Right renal pelvis (tissue), 4 donors: ENCODE measurements at regions not wholly inside any gene's neighbourhood (a gene's known extent, or its start where the extent isn't known, plus 50 kb on each side); places are given as distances from the start of the nearest gene placed in this dataset.

ENCODE experiments used
- DNase-seq, 4 donors: peaks; one replicate each; pipeline ENCODE4 v3.0.0-alpha.2; 2013; ENCODE audit warnings: low read depth in 4 of 4, low spot score in 3 of 4, missing footprints in 1 of 4

DNA sequence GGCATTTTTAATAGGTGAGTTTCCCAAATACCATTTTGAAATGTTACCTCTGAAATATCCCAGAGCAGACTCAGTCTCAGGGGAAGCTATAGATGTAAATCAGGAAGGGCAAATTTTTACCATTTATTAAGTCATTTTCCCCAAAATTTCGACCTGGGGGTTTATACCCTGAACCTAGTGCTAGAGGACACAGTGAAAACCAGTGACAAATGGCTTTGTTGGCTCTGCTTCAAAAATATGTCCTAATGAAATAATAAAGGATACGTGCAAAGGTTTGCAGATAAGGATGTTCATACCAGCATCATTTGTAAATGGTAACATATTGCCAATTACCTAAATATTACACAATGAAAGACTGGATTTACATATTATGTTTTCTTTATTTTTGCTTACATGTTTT lies 546.7 kb upstream of the ADAMTS9 start:
- no peak for DNase-seq

GRCh38 chr3:65233561-65233960 lies 545.8 kb upstream of the ADAMTS9 start:
- DNase-seq = no peak

DNA sequence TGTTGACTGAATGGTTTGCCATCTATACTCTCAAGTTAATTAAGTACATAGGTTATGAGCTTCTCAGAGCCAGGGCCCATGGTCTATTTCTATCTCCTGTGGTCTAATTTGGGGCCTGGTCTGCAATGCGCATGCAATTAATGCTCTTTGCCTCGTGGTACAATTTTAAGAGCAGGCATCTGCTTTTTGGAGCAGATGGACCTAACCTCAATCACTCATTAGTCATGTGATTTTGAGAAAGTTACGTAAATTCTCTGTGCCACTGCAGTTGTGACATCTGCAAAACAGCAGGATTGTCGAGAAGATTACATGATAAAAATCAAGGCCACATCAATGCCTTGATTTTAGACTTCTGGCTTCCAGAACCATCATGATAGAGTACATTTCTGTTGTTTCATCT lies 543.7 kb upstream of the ADAMTS9 start:
- no peak for DNase-seq

DNA sequence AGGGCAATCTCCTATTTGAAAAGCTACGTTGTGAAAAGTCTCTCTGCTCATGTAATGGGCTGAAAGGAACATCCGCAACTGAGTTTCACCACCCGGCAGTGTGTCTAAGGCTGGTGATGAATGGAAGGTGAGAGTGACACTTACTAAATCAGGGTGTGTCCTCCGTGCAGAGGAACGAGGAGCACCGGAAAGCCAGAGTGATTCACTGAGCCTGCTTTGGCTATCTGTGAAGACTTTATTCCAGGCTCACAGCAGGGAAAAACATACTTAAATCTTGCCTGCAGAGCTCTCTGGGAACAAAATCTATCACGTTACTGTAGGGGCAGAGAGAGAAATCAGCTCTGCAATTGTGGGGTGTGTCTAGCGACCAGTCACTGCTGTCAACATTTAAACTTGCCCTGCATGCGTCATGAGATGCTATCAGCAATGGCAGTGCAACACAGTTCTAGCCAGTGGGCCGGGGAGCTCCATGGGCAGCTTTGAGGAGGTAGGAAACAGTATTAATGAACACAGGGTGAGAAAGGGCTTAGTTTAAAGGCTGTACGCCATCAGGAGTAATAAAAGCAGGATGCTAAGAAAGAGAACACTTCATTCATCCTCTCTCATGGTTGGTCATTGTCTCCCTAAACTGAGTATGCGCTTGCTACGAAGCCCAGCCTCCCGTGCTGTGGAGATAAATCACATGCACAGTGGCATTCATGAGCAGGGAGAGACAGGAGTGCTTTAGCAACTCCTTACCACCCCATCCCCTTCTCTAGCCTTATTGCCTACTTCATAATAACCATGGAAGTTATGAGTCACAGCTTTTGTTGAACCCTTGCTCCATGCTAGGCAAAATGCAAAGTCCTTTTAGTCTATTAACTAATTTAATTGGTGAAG lies 542.7 kb upstream of the ADAMTS9 start:
- no peak for DNase-seq

DNA sequence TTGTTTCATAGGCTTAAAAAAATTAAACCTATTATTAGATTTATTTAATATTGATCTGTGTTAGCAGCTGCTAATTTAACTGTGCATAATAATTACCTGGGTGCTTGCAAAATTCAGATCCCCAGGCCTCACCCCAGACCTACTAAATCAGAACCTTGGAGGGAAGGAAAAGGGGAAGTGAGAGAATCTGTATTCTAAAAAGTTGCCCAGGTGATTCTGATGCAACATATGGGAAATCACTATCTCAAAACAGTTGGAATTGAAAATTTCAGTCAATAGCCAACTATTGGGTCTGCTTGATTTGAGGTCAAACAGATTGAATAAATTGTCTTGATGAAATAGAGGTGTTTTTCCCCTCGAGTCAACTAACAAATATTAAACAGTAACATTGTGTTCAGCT lies 538.5 kb upstream of the ADAMTS9 start:
- no peak for DNase-seq

DNA sequence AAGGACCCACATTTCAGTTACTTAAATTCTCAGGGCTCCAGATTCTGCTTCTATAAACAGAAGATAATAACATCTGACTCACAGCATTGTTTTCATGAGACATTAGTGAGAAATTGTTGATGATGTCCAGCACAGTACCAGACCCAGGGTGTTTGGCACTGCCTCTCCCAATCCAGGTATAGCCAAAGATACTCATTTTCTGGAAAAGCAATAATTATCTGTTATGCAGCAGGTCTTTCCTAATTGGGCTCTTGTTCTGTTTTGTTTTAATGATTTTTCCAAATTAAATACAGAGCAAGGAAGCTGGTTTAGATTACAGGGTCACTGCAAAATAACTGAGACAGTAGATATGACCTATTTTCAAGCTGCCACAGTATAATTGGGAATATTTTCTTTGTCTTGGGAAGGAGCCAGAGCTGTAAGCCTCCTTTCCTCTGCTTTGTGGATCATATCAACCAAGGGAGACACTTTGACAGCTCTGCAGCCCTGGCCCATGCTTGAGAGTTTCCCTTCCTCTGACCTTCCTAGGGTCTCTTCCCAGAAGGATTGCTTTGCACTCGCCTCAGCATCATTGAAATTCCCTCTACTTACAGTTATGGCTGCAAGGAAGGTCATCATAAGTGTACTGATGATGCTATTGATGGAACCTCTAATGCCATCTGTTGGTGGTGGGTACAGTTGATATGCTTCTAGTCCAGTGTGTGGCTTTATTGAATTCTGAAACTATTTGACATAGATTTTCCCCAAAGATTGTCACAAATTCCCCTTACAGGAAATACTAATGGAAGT lies 522.4 kb upstream of the ADAMTS9 start:
- no peak for DNase-seq

DNA sequence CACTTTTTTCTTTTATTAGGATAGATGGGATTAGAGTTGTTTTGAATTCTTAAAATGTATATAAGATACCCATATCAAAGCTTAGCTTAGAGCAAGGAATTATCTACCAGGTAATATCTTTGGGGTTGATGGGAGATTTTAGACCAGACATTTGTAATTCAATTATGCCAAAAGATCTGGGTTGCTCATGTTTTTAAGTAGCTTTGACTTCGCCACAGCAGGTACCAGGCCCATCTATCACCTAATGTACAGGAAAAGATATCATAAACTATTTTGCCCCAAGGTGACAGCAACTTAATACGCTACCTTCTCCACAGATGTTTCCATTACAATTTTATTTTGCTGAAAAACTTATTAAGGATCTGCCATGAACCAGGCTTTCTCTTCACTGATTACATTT lies 514.6 kb upstream of the ADAMTS9 start:
- no peak for DNase-seq

- no peak for DNase-seq
Observed at GRCh38 chr3:65201926-65202325, 514.1 kb upstream of the ADAMTS9 start.

- DNase-seq = no peak
Observed at GRCh38 chr3:65200310-65200970, 512.6 kb upstream of the ADAMTS9 start.

- DNase-seq = no peak
Observed at GRCh38 chr3:65196663-65197062, 508.9 kb upstream of the ADAMTS9 start.

DNA sequence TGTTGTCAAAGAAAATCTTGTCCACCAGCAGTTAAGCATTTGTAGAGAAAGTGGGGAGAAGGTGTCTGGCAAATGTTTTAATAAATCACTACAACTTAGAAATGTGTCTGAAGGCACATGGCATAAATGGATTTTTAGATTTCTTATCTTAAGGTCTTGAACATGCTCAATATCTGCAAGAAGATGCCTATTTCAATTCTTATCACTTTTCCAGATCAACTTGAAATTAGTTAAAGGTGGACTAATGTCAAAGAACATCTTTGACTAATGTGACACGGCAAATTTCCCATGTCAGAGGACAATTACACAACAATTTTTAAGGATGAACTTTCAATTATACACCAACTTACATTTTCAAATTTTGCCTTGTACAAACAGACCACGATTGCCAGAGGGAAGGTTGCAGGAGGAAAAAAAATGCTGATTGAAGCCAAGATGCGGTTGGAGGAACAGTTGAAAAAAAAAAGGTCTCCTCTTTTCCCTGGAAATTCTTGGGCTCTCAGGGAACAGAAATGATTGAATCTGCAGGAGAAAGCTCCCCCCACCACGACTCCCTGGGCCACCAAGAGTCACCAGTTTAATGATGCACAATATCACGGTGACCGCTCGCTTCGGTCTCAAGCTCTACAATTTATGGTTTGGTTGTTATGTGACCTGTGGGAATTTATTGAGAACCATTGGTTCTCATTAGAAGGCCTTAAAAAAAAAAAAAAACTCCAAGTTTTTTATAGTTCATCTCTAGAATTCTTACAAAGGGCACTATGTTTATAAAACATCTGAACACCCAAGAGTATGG lies 507.6 kb upstream of the ADAMTS9 start:
- no peak for DNase-seq

- DNase-seq = no peak
Observed at GRCh38 chr3:65194744-65195143, 506.9 kb upstream of the ADAMTS9 start.

DNA sequence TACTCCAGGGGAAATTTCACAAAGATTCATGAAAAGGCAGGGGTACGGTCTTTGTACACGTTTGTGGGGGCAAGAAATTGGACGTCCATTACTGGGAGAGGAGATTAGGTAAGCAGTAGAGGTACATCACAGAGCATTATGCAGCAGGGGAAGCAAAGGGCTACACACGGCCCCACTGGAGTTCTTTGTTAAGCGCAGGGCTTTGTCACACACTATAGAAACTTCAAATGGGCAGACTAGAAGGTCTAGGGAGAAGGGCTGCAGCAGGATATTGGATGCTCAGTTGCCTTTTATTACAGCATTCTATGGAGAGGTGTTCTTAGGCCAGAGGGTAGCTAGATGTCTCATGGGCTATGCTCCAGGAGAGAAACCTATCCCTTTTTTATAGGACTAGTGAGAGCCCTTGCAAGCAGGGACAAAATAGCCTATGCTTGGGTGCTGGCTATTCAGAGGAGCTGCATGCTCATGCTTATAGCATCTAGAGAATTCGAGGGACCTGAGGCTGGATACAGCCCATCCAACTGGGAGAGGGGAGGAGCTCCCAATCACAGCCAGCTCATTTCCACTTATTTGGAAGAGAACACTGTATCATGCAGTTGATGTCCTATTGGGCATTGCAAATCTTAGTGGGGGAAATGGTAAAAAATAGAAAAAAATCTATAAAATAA lies 506.4 kb upstream of the ADAMTS9 start:
- DNase-seq = no peak

GRCh38 chr3:65193531-65193930 lies 505.7 kb upstream of the ADAMTS9 start:
- no peak for DNase-seq

- DNase-seq = no peak
Observed at GRCh38 chr3:65190111-65190510, 502.3 kb upstream of the ADAMTS9 start.

DNA sequence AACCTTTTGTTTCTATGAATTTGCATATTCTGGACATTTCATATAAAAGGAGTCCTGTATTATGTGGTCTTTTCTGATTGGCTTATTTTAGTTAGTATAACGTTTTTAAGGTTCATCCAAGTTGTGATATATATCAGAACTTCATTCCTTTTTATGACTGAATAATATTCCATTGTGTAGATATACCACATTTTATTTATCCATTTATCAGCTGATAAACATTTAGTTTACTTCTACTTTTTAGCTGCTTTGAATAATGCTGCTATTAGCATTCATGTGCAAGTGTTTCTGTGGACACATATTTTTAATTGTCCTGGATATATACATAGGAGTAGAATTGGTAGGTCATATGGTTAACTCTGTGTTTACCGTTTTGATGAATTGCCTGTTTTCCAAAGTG lies 498.5 kb upstream of the ADAMTS9 start:
- DNase-seq = no peak

- DNase-seq = no peak
Observed at GRCh38 chr3:65182682-65183081, 494.9 kb upstream of the ADAMTS9 start.

- no peak for DNase-seq
Observed at GRCh38 chr3:65182085-65182484, 494.3 kb upstream of the ADAMTS9 start.

GRCh38 chr3:65181391-65181871 lies 493.6 kb upstream of the ADAMTS9 start:
- no peak for DNase-seq

GRCh38 chr3:65178703-65179102 lies 490.9 kb upstream of the ADAMTS9 start:
- DNase-seq = no peak
